ENCODE measurements at regions not wholly inside any gene's neighbourhood (a gene's known extent, or its start where the extent isn't known, plus 50 kb on each side); places are given as distances from the start of the nearest gene placed in this dataset.

DNA sequence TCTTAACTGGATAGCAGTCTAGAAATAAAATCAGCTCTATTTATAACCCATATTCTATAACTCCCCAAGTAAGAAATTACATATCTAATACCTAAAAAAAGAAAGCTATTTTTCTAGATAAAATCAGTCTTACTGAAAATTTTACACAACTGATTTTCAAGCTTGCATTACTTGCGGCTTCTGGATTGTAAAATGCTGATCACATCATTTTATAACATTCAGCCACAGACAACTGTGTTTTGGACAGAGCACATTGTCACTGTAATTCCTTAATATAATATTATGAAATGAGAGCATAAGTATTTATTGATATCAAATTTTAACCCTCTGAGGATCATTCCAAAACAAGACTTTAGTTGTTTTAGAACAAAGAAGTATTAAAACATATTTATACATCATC is 78.5 kb upstream of the ARID2 start:
- no peak overlapping the region for H3K4me2 ChIP-seq (ENCODE audit: low read length)
- no peak overlapping the region for H3K4me3 ChIP-seq (ENCODE audit: low read length)
- no peaks in the 10 kb centered on the region for H3K79me2 ChIP-seq (ENCODE audit: low read length)
- H3K4me1 ChIP-seq (ENCODE audit: low read length): 0 out of 2 replicates have a peak, but pooled peaks cover 4% of the 10 kb centered on the region
- H3K36me3 ChIP-seq (replicated peaks; ENCODE audit: low read depth, low read length): no peaks in the 10 kb centered on the region
- TF ChIP-seq, protein P1, sequence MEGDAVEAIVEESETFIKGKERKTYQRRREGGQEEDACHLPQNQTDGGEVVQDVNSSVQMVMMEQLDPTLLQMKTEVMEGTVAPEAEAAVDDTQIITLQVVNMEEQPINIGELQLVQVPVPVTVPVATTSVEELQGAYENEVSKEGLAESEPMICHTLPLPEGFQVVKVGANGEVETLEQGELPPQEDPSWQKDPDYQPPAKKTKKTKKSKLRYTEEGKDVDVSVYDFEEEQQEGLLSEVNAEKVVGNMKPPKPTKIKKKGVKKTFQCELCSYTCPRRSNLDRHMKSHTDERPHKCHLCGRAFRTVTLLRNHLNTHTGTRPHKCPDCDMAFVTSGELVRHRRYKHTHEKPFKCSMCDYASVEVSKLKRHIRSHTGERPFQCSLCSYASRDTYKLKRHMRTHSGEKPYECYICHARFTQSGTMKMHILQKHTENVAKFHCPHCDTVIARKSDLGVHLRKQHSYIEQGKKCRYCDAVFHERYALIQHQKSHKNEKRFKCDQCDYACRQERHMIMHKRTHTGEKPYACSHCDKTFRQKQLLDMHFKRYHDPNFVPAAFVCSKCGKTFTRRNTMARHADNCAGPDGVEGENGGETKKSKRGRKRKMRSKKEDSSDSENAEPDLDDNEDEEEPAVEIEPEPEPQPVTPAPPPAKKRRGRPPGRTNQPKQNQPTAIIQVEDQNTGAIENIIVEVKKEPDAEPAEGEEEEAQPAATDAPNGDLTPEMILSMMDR (IDR thresholded peaks at IDR 0.05; ENCODE audit: low read depth, low read length): no peak
- TF ChIP-seq EZH2phosphoT487 (IDR thresholded peaks at IDR 0.05; ENCODE audit: low read depth): no peak
- no peak overlapping the region for H3K9ac ChIP-seq (ENCODE audit: low read length)
- H4K20me1 ChIP-seq (ENCODE audit: insufficient read depth, low read length): no peaks in the 10 kb centered on the region
- no peak overlapping the region for H3K27ac ChIP-seq (ENCODE audit: low read length)
- H2AFZ ChIP-seq (ENCODE audit: low read depth, low read length): no peak overlapping the region
- peaks cover 75% of the 10 kb centered on the region for H3K27me3 ChIP-seq (ENCODE audit: low read depth, low read length)
- no peaks in the 10 kb centered on the region for H3K9me3 ChIP-seq (ENCODE audit: insufficient read depth, low read length)

DNA sequence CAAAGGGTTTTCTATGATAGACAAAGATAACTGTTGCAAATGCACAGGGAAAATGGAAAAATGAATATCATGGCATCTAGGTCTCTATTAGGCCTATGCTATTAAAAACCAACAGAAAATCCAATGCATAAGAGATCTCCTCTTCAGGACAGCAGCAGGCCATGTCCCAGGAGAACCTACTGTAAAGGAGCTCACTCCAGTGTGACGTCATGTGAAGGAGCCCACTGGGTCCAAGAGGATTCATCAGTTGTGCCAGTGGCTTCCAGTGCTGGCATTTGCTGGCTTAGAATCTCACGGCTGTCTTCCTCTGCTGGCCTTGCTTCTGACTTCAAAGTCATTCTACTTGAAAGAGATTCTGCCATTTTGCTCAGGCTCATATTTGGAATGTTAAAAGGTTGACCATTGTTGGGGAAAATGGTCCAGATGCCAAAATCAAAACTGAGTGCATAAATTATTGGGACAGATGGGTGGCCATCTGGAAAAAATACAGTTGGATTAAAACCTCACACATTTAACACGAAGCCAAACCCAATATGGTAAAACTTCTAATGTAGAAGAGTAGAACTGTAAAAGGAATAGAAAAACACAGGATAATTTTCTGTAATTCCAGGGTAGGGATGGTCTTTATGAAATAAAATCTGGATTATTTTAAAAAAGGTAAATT is 75.4 kb upstream of the ARID2 start:
- H3K4me2 ChIP-seq (ENCODE audit: low read length): no peak overlapping the region
- no peak overlapping the region for H3K27ac ChIP-seq (ENCODE audit: low read length)
- no peaks in the 10 kb centered on the region for H3K36me3 ChIP-seq (replicated peaks; ENCODE audit: low read depth, low read length)
- H4K20me1 ChIP-seq (ENCODE audit: insufficient read depth, low read length): no peaks in the 10 kb centered on the region
- TF ChIP-seq, protein P1 (IDR thresholded peaks at IDR 0.05; ENCODE audit: low read depth, low read length): no peak
- no peak for TF ChIP-seq EZH2phosphoT487 (IDR thresholded peaks at IDR 0.05; ENCODE audit: low read depth)
- no peaks in the 10 kb centered on the region for H3K9me3 ChIP-seq (ENCODE audit: insufficient read depth, low read length)
- no peak overlapping the region for H2AFZ ChIP-seq (ENCODE audit: low read depth, low read length)
- H3K4me3 ChIP-seq (ENCODE audit: low read length): no peak overlapping the region
- 0 out of 2 replicates have a peak, but pooled peaks cover 4% of the 10 kb centered on the region for H3K4me1 ChIP-seq (ENCODE audit: low read length)
- H3K79me2 ChIP-seq (ENCODE audit: low read length): no peaks in the 10 kb centered on the region
- peaks cover 70% of the 10 kb centered on the region for H3K27me3 ChIP-seq (ENCODE audit: low read depth, low read length)
- H3K9ac ChIP-seq (ENCODE audit: low read length): no peak overlapping the region

DNA sequence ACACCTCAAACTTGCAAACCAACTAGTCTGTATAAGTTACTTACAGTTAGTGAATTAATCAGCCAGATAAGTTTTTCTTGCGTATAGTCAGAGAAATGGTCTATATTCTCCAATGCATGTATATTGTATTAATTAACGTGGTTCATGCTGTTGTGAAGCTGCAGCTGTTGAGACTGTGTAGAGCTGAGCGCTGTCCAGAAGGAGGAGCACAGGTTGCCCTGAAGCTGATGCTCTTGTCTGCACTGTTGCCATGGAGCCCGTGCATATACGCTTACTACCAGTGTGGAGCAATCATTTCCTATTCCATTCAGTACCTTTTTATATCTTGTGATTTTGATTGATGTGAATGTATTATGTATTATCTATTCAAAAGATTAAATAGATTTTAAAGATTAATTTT is 74.3 kb upstream of the ARID2 start:
- Histone ChIP-seq H3K27ac (ENCODE audit: low read length) (no peak overlapping the region), H4K20me1 (ENCODE audit: insufficient read depth, low read length) (no peaks in the 10 kb centered on the region), H3K9me3 (ENCODE audit: insufficient read depth, low read length) (no peaks in the 10 kb centered on the region), H3K4me3 (ENCODE audit: low read length) (no peak overlapping the region), H2AFZ (ENCODE audit: low read depth, low read length) (no peak overlapping the region), H3K4me2 (ENCODE audit: low read length) (no peak overlapping the region), H3K79me2 (ENCODE audit: low read length) (no peaks in the 10 kb centered on the region), H3K4me1 (ENCODE audit: low read length) (0 out of 2 replicates have a peak, but pooled peaks cover 4% of the 10 kb centered on the region), H3K9ac (ENCODE audit: low read length) (no peak overlapping the region), H3K36me3 (replicated peaks; ENCODE audit: low read depth, low read length) (no peaks in the 10 kb centered on the region), H3K27me3 (ENCODE audit: low read depth, low read length) (peaks cover 68% of the 10 kb centered on the region)
- TF ChIP-seq, protein P1 (IDR thresholded peaks at IDR 0.05; ENCODE audit: low read depth, low read length): peak; percentile 28; the same call in 1 of the 2 replicates
- no peak for TF ChIP-seq EZH2phosphoT487 (IDR thresholded peaks at IDR 0.05; ENCODE audit: low read depth)

DNA sequence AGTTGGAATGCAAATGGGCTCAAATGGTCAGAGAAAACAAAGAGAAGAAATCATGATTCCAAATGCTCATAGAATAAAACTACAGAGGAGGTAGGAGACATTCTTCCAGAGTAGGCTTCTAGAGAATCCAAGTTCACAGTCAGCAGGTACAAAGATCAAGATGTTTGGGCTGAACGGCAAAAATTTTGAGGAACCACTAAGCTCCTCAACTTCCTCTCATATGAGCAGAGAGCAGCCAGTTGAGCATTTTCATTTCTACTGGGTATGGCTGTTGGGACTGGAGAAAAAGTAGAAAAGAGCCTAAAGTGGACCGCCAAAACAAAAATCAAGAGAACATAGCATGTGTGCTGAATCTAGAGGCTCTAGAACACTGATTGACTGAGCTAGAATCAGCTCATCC is 73.8 kb upstream of the ARID2 start:
- Histone ChIP-seq H2AFZ (ENCODE audit: low read depth, low read length) (no peak overlapping the region), H3K36me3 (replicated peaks; ENCODE audit: low read depth, low read length) (no peaks in the 10 kb centered on the region), H3K27ac (ENCODE audit: low read length) (no peak overlapping the region), H3K4me1 (ENCODE audit: low read length) (0 out of 2 replicates have a peak, but pooled peaks cover 4% of the 10 kb centered on the region), H4K20me1 (ENCODE audit: insufficient read depth, low read length) (no peaks in the 10 kb centered on the region), H3K4me3 (ENCODE audit: low read length) (no peak overlapping the region), H3K9ac (ENCODE audit: low read length) (no peak overlapping the region), H3K9me3 (ENCODE audit: insufficient read depth, low read length) (no peaks in the 10 kb centered on the region), H3K79me2 (ENCODE audit: low read length) (no peaks in the 10 kb centered on the region), H3K4me2 (ENCODE audit: low read length) (no peak overlapping the region), H3K27me3 (ENCODE audit: low read depth, low read length) (peaks cover 68% of the 10 kb centered on the region)
- TF ChIP-seq EZH2phosphoT487 (IDR thresholded peaks at IDR 0.05; ENCODE audit: low read depth): no peak
- TF ChIP-seq, protein P1 (IDR thresholded peaks at IDR 0.05; ENCODE audit: low read depth, low read length): no peak
